H54 (cell line): ENCODE measurements at regions not wholly inside any gene's neighbourhood (a gene's known extent, or its start where the extent isn't known, plus 50 kb on each side); places are given as distances from the start of the nearest gene placed in this dataset.

ENCODE experiments used
- DNase-seq: peaks from one replicate; pipeline ENCODE4 v3.0.0; 2011; ENCODE audit warnings: low spot score, mixed read lengths; ENCODE audit not compliant: insufficient read length
- FAIRE-seq: peaks from 3 replicates; lab custom pipeline; 2011; peaks lifted over from hg19 to GRCh38; lab: Jason Lieb, UNC
- POLR2A ChIP-seq: IDR thresholded peaks from 2 replicates; pipeline ENCODE4 v1.6.1; 2011; ENCODE audit warnings: low read depth, mild to moderate bottlenecking, low read length

DNA sequence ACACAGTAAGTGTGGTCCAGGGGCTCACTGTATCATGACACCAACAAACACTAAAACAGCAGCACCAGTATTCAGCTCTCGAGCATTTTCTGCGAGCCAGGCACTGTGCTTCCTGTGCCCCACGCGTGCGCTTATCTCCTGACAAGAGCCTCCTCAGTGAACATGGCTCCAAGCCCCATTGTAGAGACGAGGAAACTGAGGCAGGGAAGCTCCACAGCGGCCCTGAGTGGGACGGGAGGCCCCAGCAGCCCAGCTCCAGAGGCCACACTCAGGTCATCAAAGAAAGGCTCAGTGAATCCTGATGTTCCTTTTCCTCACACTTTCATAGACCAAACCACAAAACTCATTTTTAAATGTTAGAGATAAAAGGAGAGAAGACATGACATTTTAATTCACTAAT is 113.1 kb downstream of the TPRA1 start:
- TF ChIP-seq POLR2A: no peak
- no peak for FAIRE-seq
- DNase-seq: no peak

DNA sequence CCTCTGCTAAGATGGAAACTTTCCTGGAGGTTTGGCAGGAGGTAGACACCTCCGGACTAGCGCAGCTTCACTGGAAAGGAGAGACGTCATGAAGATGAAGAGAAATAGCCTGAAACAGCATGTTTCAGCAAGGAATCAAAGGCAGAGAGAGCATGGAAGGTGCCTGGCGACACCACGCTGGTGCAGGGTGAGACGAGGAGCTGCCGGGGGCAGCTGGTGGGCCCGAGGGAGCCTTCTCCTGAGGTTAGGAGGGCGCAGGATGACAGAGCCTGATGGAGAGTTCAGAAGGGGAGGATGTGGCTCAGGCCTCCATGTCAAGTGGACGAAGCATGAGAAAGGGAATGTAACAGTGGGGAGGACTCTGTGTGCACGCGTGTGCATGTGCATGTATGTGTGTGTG is 113.6 kb downstream of the TPRA1 start:
- FAIRE-seq (no peak), DNase-seq (no peak)
- TF ChIP-seq POLR2A: no peak

DNA sequence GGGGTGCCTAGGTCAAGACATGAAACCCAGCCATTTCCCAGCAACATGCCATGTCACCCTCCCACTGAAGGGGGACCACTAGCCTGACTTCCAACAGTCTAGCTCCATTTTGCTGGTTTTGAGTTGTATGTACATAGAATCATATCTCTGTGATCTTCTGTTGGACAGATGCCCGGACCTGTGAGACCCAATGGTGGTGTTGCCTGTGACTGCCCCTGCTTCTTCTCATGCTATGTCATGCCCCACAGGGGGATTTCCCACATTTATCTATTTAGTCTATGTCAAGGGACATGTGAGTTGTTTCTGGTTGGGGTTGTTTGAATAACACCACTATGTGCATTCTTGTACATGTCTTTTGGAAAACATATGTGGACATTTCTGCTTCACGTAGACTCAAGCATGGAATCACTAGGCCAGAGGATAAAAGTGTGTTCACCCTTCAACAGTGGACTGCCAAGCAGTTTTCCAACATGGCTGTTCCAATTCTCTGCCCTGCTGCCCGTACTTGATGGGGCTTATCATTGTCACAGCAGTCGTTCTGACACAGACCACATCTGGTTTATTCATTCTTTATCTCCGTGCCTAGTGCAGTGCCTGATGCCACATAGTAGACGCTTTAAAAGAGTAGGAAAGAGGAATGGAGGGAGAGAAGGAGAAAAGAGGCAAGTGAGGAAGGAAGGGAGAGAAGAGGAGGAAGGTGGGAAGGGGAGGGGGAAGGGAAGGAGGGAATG is 114.4 kb downstream of the TPRA1 start:
- no peak for TF ChIP-seq POLR2A
- DNase-seq (no peak), FAIRE-seq (no peak)

DNA sequence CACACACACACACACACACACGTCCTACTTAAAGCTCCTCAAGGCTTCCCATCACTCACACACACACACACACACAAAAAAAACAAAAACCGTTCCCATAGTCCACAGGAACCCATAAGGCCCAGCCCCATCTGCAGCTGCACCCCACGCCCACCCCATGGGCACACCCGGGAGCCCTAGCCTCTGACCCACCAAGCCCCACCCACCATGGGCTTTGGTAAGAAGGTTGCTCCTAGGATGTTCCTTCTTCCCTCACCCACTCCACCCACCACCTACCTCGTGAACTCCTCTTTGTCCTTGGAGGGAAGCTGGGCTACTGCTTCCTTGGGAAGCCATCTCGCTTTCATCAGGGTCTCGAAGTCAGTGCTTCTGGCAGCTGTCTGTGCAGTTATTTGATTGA is 115.1 kb downstream of the TPRA1 start:
- FAIRE-seq (no peak), DNase-seq (no peak)
- no peak for TF ChIP-seq POLR2A

DNA sequence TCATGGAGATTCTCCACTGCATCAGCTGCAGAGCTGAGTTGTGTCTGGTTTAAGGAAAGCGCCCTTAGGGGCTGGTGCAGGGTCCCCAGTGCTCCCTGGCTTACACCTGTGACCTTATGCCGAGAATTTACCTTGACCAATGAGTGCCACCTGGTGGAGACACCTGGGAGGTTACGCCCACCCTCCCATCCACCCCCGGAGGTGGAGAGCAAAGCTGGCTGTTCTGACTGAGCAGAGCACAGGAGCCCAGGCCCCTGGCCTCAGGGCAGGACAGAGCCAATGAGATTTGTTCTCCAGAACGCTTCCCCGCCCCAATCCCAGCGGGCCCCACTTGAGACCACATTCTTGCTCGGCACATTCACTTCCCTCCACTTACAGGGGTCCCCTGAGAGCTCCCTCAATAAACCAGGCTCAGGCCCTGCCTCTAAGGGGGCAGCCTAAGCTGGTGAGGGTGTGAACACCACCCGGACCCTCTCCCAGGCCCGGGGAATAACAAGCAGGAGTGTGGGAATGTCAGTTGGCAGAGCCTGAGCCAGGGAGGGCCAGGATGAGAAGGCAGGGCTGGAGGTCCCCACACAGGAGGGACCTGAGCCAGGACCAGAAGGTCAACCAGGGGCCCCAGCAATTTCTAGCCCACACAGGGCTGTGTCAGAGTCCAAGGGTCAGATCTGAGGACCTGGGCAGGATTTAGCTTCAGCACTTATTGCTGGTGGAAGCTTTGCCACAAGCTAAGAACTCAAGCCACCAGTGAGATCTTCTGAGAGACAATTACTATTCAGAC is 117.1 kb downstream of the TPRA1 start:
- FAIRE-seq: no peak
- DNase-seq: peak; percentile 36
- no peak for TF ChIP-seq POLR2A

DNA sequence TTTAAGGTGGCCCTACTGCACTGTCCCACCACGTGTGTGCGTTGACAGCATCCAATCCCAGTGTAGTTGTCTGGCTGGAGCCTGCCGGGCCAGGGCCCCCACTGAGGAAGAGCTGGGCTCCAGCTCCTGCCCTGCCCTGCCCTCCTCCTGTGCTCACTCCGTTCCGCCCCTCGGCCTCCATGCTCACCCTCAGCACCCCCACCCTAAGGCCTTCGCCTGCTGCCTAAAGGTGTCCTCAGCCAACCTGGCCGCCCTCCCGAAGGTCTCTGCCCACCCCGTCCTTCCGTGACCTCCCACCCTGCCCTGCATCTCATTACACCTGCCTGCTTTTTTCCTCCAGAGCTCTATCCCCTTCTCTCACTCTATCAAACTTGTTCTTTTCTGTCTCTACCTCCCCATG is 118.0 kb downstream of the TPRA1 start:
- DNase-seq (no peak), FAIRE-seq (no peak)
- no peak for TF ChIP-seq POLR2A

DNA sequence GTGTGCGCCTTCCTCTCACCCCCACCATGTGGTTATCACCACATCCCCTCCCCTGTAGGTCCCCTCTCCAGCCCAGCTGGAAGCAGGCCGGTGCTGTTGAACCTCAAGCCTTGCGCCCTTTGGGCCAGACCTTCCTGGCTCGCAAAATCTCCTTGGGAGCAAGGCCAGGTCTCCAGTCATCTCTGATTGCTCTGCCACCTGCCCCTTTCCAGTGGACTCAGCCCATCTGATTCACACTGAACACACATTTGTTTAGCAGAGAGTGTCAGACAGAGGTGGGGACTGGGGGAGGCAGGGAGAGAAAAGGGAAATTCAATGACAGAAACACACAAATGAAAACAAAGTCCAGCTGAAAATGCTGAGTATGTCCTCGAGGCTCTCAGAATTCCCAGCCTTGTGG is 119.4 kb downstream of the TPRA1 start:
- FAIRE-seq: no peak
- no peak for DNase-seq
- TF ChIP-seq POLR2A: no peak

DNA sequence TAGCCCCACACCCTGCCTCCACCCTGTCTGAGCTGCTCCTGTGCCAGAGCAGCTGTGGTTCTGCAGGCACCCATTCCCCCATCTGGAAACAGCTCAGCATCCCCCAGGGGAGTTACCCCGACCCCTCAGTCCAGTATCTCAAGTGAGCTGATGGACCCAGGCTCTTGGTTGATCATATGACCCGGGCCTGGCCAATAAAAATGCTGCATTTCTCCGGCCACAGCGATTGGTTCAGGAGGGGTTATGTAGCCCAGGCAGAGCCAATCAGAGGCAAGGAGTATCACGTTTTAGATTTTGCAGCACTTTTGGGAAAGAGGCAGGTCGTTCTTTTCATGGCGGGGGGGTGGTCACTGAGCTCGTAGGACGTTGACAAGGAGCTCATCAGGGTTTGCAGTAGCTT is 120.8 kb downstream of the TPRA1 start:
- no peak for FAIRE-seq
- TF ChIP-seq POLR2A: no peak

DNA sequence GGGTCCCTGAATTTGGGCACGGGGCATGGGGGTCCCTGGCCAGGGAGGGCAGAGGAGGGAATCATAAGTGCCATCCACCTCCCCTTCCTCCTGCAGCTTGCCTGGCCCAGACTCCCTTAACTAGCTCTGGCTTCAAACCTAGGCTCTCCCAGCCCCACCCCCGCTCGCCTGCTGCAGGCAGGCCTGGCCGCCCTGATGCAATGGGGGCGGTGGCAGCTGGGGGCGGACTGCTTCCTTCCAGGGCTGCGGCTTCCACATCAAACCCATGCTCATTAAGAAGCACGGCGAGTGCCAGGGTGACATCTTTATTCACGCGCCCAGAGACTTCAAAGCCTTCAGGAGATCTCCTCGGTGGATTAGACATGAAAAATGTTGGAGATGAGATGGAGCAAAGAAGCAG is 123.1 kb downstream of the TPRA1 start:
- FAIRE-seq (no peak), DNase-seq (no peak)
- TF ChIP-seq POLR2A: no peak

More for the DNA sequence above, 120.8 kb downstream of the TPRA1 start:
- DNase-seq: no peak

DNA sequence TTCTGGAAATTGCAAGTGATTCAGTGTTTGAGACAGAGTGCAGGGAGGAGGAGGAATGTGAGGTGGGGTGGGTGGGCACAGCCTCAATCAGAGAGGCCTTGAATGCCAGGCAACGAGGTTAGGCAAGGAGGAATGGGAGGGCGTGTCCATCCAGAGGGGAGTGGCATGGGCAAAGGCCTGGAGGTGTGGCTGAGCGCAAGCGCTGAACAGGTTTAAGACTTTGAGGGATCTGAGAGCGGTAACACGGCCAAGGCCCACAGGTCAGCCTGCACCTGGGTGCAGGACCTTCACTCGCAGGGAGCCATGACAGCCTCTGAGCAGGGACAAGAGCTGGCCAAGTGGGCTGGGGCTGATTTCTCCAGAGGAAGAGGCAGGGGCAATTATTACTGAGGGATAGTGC is 125.9 kb downstream of the TPRA1 start:
- DNase-seq (no peak), FAIRE-seq (no peak)
- no peak for TF ChIP-seq POLR2A

DNA sequence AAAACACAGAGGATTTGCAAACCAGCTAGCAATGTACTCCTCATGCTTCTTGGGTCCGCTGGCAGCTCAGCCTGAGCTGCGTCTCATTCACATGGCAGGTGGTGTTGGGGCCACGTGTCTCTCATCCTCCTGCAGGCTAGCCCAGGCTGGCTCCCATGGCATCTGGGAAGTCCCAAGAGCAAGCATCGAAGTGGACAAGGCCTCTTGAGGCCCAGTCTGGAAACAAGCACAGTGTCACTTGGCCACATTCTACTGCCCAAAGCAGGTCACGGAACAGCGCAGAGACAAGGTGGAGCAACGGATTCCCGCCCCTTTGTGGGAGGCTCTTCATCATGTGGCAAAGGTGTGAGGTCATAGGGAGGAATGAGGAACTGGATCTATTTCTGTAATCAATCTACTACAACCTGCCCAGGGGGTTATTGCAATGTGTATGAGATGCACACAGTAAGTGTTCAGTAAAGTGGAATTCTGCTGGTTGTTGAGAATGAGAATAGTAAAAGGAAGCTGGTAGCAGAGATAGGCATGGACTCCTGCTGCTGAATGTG is 128.3 kb downstream of the TPRA1 start:
- FAIRE-seq: no peak
- TF ChIP-seq POLR2A: no peak
- DNase-seq: no peak

DNA sequence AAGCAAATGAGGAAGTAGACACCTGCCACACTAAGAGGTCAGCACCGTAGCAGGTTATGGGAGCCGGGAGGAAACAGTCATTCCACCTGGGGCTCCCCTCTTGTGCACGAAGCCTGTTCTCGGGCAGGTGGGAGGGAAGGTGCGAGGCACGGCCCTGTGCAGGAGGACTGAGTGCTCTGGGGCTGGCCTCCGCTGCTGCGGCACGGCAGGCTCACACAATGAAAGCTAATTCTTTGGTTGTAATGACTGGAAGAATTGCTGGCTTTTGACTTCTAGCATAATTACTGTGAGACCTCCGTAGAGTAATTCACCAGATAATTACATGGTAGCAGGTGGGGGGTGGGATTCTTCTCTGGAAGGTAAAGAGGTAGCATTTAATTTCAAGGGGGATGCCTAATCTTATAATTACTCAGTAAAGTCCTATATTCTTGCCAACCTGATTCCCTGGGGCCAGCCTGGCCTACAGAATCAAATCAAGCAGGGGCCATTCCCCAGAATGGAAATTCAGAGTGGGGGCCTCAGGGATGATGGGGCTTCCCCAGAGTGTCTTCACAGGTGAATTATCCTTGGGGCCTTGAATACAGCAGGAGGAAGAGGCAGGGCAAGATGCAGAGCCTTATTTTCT is 129.1 kb downstream of the TPRA1 start:
- TF ChIP-seq POLR2A: no peak
- FAIRE-seq: no peak
- DNase-seq: no peak

DNA sequence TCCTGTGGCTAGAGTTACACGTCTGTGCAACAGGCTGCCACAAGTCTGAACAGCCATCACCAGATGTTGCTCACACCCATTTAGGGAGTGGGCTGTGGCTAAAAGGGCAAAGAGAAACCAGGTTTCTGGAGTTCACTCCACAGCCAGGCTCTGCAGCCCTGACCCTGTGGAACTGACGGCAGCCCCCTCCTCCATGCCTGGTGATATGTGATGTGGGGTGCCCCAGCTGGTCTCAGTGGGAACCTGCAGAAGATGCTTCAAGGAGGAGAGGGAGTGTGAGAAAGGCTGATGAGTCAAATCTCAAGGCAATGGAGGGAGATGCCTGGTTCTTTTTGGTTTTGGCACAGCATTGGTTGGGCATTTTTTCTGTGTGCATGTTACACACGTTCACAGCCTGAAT is 130.6 kb downstream of the TPRA1 start:
- FAIRE-seq (no peak), DNase-seq (no peak)
- TF ChIP-seq POLR2A: no peak

DNA sequence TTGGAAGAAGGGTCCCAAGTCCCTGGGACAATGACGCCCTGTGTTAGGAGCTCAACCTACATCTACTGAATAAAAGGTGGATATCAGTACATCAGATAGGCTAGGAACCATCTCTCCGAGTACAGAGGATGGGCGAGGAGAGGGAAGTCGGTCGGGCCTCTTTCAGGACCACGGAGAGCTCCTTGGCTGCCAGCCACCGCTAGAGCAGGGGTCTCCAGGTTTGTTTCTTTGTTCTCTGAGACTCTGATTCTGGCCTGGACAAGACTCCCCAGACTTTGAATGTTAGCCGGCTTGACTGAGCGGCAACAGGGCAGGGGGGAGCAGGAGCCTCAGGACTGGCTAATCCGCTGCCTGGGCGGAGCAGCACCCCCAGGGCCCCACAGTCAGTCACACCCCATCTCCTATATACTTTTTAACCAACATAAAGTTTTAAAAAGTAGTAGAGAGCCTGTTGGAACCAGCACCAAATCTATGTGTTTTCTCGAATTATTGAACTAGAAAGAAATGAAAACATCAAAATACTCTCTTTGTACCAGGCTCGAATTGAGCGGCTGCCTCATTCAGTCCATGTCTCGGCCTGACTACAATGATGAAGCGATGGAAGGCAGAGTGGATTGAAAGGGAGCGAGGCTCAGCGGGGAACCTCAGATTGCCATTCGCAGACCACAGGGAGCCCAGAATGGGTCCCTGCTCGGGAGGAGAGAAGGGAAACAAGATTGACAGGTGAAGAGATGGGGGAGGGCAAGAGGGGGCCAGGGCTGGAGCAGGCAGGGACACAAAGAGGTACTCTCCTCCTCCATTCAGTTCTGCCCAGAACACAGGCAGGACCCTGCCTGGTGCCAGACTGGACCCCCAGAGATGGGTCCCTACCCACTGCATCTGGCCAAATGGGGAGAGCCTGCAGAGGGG is 131.6 kb downstream of the TPRA1 start:
- DNase-seq: no peak
- no peak for TF ChIP-seq POLR2A
- no peak for FAIRE-seq
